ENCODE measurements at regions not wholly inside any gene's neighbourhood (a gene's known extent, or its start where the extent isn't known, plus 50 kb on each side); places are given as distances from the start of the nearest gene placed in this dataset.

- DNase-seq (ENCODE audit: low spot score), result no peak
- TF ChIP-seq, protein P1, sequence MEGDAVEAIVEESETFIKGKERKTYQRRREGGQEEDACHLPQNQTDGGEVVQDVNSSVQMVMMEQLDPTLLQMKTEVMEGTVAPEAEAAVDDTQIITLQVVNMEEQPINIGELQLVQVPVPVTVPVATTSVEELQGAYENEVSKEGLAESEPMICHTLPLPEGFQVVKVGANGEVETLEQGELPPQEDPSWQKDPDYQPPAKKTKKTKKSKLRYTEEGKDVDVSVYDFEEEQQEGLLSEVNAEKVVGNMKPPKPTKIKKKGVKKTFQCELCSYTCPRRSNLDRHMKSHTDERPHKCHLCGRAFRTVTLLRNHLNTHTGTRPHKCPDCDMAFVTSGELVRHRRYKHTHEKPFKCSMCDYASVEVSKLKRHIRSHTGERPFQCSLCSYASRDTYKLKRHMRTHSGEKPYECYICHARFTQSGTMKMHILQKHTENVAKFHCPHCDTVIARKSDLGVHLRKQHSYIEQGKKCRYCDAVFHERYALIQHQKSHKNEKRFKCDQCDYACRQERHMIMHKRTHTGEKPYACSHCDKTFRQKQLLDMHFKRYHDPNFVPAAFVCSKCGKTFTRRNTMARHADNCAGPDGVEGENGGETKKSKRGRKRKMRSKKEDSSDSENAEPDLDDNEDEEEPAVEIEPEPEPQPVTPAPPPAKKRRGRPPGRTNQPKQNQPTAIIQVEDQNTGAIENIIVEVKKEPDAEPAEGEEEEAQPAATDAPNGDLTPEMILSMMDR (IDR thresholded peaks at IDR 0.05; ENCODE audit: extremely low read depth, missing control alignments), result no peak
These were observed 327.4 kb downstream of the AGTPBP1 start for GRCh38 chr9:85414390-85414789.

GRCh38 chr9:85408494-85408893, 333.3 kb downstream of the AGTPBP1 start:
- TF ChIP-seq, protein P1 (IDR thresholded peaks at IDR 0.05; ENCODE audit: extremely low read depth, missing control alignments), result no peak
- no peak for DNase-seq (ENCODE audit: low spot score)

DNA sequence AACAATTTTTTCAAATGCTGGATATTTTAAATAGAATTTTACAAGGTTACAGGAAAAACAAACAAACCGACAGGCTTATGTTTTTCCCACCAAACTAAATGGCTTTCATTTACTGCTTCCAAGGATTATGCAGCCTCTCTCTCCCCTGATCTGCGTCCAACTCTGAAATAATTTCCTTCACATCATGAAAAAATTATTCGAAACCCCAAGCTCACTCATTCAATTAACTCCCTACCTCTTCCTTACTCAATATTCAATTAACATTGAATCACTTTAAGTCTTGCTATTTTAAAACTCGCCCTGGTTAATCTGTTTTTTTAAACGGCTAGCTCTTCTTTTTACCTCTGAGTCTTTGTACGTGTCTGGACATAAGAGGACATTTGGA, 336.2 kb downstream of the AGTPBP1 start:
- TF ChIP-seq, protein P1 (IDR thresholded peaks at IDR 0.05; ENCODE audit: extremely low read depth, missing control alignments), result no peak
- no peak for DNase-seq (ENCODE audit: low spot score)

GRCh38 chr9:85404911-85405565, 336.7 kb downstream of the AGTPBP1 start:
- DNase-seq (ENCODE audit: low spot score), result no peak
- TF ChIP-seq, protein P1 (IDR thresholded peaks at IDR 0.05; ENCODE audit: extremely low read depth, missing control alignments), result no peak

DNA sequence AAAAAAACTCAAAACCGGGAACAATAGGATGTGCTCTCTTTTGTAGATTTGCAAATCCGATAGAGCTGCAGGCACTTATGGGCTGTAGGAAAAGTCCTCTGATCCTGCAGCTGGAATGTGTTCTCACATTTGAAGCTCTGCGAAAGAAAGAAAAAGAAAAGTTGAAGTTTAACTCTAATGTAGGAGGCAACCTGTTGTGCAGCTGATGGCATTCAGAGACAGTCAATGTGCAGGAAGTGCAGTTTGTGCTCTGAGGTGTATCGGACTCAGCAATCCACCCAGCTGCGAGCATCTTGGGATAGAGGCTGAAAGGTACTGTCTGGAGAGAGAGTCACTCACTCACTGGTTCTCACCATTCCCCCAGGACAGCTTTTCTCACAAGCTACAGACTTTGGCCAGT, 339.2 kb downstream of the AGTPBP1 start:
- TF ChIP-seq, protein P1 (IDR thresholded peaks at IDR 0.05; ENCODE audit: extremely low read depth, missing control alignments), result no peak
- DNase-seq (ENCODE audit: low spot score), result no peak

GRCh38 chr9:85401998-85402397, 339.8 kb downstream of the AGTPBP1 start:
- DNase-seq (ENCODE audit: low spot score), result no peak
- TF ChIP-seq, protein P1 (IDR thresholded peaks at IDR 0.05; ENCODE audit: extremely low read depth, missing control alignments), result no peak

GRCh38 chr9:85397005-85397404, 344.7 kb downstream of the AGTPBP1 start:
- no peak for DNase-seq (ENCODE audit: low spot score)
- TF ChIP-seq, protein P1 (IDR thresholded peaks at IDR 0.05; ENCODE audit: extremely low read depth, missing control alignments), result no peak
